ENCODE measurements at regions not wholly inside any gene's neighbourhood (a gene's known extent, or its start where the extent isn't known, plus 50 kb on each side); places are given as distances from the start of the nearest gene placed in this dataset.
A peak's percentile ranks its signal among the peaks of the same experiment; 100 is the strongest.
"Not testable (repeated sequence)": the region's sequence is repeated elsewhere in the genome, so short reads cannot be mapped to it uniquely, and the experiment has no call there.

DNA sequence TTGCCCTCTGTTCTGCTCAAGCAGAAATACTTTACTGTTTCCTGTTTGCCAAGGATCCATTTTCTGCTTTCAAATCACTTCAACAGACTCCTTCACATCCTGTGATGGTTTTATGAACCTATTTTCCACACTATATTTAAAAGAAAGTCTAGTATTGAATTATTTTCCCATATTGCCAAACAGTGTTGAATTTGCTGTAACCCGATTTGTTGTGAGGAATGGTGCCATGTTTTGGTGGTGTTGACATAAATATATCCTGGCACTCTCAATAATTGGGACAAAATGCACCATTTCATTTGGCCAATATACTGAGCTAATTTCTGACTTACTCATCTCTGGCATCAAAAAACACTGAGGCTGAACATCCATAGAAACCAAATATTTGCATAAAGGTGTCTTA is 615.4 kb upstream of the SEMA3D start:
- Histone ChIP-seq H3K4me1 (peaks cover 0 to 3% (median 0%) of the 10 kb centered on the region in 4 donors), H3K9me3 (no peaks in the 10 kb centered on the region), H3K27ac (no peak overlapping the region), H3K4me3 (no peak overlapping the region), H3K27me3 (no peaks in the 10 kb centered on the region), H3K36me3 (no peaks in the 10 kb centered on the region)
- TF ChIP-seq, protein P1, sequence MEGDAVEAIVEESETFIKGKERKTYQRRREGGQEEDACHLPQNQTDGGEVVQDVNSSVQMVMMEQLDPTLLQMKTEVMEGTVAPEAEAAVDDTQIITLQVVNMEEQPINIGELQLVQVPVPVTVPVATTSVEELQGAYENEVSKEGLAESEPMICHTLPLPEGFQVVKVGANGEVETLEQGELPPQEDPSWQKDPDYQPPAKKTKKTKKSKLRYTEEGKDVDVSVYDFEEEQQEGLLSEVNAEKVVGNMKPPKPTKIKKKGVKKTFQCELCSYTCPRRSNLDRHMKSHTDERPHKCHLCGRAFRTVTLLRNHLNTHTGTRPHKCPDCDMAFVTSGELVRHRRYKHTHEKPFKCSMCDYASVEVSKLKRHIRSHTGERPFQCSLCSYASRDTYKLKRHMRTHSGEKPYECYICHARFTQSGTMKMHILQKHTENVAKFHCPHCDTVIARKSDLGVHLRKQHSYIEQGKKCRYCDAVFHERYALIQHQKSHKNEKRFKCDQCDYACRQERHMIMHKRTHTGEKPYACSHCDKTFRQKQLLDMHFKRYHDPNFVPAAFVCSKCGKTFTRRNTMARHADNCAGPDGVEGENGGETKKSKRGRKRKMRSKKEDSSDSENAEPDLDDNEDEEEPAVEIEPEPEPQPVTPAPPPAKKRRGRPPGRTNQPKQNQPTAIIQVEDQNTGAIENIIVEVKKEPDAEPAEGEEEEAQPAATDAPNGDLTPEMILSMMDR (IDR thresholded peaks at IDR 0.05) = no peak
- DNase-seq = no peak
- intact Hi-C loops (cut with DNase I; ENCODE audit: low total_unique reads) = no loop called here

DNA sequence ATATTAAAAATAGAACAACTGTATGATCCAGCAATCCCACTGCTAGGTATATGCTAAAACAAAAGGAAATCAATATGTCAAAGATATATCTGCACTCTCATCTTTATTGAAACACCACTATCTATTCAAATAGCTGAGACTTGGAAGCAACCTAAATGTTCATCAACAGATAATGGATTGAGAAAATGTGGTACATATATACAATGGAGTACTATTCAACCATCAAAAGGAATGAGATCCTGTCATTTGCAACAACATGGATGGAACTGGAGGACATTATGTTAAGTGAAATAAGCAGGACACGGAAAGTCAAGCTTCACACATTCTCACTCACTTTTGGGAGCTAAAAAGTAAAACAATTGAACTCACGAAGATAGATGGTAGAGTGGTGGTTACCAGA is 610.1 kb upstream of the SEMA3D start:
- no peaks in the 10 kb centered on the region for H3K36me3 ChIP-seq
- no peak overlapping the region for H3K4me3 ChIP-seq
- intact Hi-C loops (cut with DNase I; ENCODE audit: low total_unique reads) = no loop called here
- DNase-seq = no peak
- H3K27ac ChIP-seq = no peak overlapping the region
- no peaks in the 10 kb centered on the region for H3K9me3 ChIP-seq
- H3K4me1 ChIP-seq = no peaks in the 10 kb centered on the region
- TF ChIP-seq, protein P1 (IDR thresholded peaks at IDR 0.05) = no peak
- H3K27me3 ChIP-seq = no peaks in the 10 kb centered on the region

DNA sequence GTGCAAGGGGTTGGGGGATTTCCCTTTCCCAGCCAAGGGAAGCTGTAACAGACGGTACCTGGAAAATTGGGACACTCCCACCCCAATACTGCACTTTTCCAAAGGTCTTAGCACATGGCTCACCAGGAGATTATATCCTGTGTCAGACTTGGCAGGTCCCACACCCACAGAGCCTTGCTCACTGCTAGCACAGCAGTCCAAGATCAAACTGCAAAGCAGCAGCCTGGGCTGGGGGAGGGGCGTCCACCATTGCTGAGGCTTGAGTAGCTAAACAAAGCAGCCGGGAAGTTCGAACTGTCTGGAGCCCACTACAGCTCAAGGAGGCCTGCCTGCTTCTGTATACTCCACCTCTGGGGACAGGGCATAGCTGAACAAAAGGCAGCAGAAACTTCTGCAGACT is 604.2 kb upstream of the SEMA3D start:
- H3K9me3 ChIP-seq; H3K4me1 ChIP-seq; H3K27me3 ChIP-seq; H3K27ac ChIP-seq; H3K36me3 ChIP-seq; intact Hi-C loops (cut with DNase I; ENCODE audit: low total_unique reads); H3K4me3 ChIP-seq: not testable (repeated sequence)
- peak in 1 of 2 donors; percentile 54 for DNase-seq

DNA sequence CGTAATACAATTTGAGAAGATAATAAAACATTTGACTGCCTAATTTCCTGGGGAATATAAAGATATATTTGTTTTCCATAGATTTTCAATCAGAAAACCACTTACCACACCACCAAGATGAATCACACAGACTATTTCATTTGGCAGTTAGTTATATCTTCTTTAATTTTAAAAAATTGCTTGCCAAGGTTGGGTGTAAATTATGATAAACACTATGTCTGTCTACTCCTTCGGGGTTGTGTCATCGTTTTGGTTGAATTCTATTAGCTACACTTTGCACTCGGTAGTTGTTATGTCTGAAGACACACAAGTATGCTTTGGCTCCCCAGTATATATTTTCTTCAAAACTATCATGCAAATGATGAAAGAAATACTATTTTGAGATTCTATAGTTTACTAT is 594.8 kb upstream of the SEMA3D start:
- H3K4me1 ChIP-seq = no peaks in the 10 kb centered on the region
- TF ChIP-seq, protein P1 (IDR thresholded peaks at IDR 0.05) = no peak
- no peak overlapping the region for H3K27ac ChIP-seq
- DNase-seq = no peak
- intact Hi-C loops (cut with DNase I; ENCODE audit: low total_unique reads) = no loop called here
- H3K36me3 ChIP-seq = no peaks in the 10 kb centered on the region
- H3K9me3 ChIP-seq = peaks cover 0 to 9% (median 4%) of the 10 kb centered on the region in 3 donors
- no peaks in the 10 kb centered on the region for H3K27me3 ChIP-seq
- no peak overlapping the region for H3K4me3 ChIP-seq

DNA sequence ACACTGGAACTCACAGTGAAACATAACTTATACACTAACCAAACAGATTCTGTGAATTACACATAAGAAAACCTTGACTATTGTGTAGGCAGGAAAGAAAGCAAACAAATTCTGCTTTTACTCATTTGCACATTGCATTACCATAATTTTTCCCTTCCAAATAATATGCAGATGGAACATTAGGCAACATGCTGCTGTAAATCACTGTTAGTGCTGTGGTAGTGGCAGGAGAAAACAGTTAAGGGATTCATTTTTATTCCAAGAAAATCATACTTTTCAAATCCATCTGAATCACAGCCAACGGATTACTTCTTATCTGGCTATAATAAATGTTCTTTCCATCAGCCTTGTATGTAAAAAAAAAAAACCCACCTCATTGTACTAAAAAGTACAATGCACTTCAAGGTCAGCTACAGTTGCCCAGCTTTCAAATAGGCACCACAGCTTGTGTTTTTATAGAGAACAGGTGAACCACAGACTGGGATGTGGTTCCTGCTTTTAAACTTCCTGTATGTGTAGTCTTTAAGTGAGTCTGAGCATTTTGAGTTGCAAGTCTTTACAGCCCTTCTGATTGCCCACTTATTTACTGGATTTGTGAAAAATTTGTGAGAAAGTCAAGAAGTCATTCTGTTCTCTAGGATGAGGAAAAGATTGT is 590.0 kb upstream of the SEMA3D start:
- H3K36me3 ChIP-seq = no peaks in the 10 kb centered on the region
- intact Hi-C loops (cut with DNase I; ENCODE audit: low total_unique reads) = no loop called here

DNA sequence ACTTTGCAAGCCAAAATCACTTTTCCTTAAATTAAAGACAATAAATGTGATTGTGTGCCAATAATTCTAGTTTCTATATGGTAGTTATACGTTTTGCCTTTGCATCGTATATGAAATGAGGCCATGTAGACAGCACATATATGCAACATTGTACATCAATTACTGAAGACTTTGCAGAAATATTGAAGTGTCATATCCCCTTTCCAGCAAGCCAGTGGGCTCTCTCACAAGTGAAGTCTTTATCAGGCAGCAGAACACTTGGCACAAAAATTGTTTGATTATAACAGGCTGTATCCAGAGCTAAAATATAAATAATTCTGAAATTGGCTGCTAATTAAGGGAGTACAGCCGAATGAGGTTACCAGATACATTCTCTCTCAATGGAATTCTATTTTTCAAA is 588.6 kb upstream of the SEMA3D start:
- H3K9me3 ChIP-seq = no peaks in the 10 kb centered on the region
- no peak for DNase-seq
- no peaks in the 10 kb centered on the region for H3K4me1 ChIP-seq
- no peak overlapping the region for H3K27ac ChIP-seq
- H3K36me3 ChIP-seq = no peaks in the 10 kb centered on the region
- intact Hi-C loops (cut with DNase I; ENCODE audit: low total_unique reads) = no loop called here
- TF ChIP-seq, protein P1 (IDR thresholded peaks at IDR 0.05) = no peak
- H3K27me3 ChIP-seq = no peaks in the 10 kb centered on the region
- H3K4me3 ChIP-seq = no peak overlapping the region

More for the DNA sequence above, 590.0 kb upstream of the SEMA3D start:
- no peak overlapping the region for H3K27ac ChIP-seq
- DNase-seq = no peak
- no peaks in the 10 kb centered on the region for H3K9me3 ChIP-seq
- no peak overlapping the region for H3K4me3 ChIP-seq
- TF ChIP-seq, protein P1 (IDR thresholded peaks at IDR 0.05) = no peak
- H3K4me1 ChIP-seq = no peaks in the 10 kb centered on the region
- no peaks in the 10 kb centered on the region for H3K27me3 ChIP-seq
